H1 (cell line): ENCODE measurements at regions not wholly inside any gene's neighbourhood (a gene's known extent, or its start where the extent isn't known, plus 50 kb on each side); places are given as distances from the start of the nearest gene placed in this dataset.

Experiments used
- CTCF ChIA-PET: fragments of 300-600 bp; sonication (Branson Sonifier 250); formaldehyde crosslinking; loops from one replicate; lab custom pipeline; 2021; ENCODE audit not compliant: partially characterized antibody; lab: Charles Lee
- POLR2A ChIA-PET: fragments of 300-600 bp; sonication (Branson Sonifier 250); formaldehyde crosslinking; loops from one replicate; lab custom pipeline; 2021; ENCODE audit warnings: inconsistent platforms; ENCODE audit not compliant: partially characterized antibody; lab: Charles Lee
- DNase-seq, 2 experiments: peaks; one replicate each; pipeline versions ENCODE4 v3.0.0 to v3.0.0-alpha.2; 2010 to 2022; ENCODE audit warnings: low spot score in 2 of 2, low read depth in 1 of 2, mixed read lengths in 1 of 2
- FAIRE-seq: peaks from 2 replicates; lab custom pipeline; 2011; peaks lifted over from hg19 to GRCh38; lab: Jason Lieb, UNC
- H2AFZ ChIP-seq: 2 replicates; pipeline ENCODE4 v1.8.1; 2012; ENCODE audit warnings: low read length, inconsistent platforms
- H2AK5ac ChIP-seq: 2 replicates; pipeline ENCODE4 v1.6.1; 2013; ENCODE audit warnings: low read depth, low read length
- H2BK120ac ChIP-seq: replicated peaks from 2 replicates; pipeline ENCODE3; 2013; ENCODE audit warnings: low read depth, low read length, inconsistent platforms
- H2BK12ac ChIP-seq: 2 replicates; pipeline ENCODE4 v1.6.1; 2013; ENCODE audit warnings: low read depth, low read length
- H2BK15ac ChIP-seq: 2 replicates; pipeline ENCODE4 v1.6.1; 2013; ENCODE audit warnings: low read length
- H2BK20ac ChIP-seq: 2 replicates; pipeline ENCODE4 v1.6.1; 2013; ENCODE audit warnings: low read length
- H2BK5ac ChIP-seq: 2 replicates; pipeline ENCODE4 v1.6.1; 2013; ENCODE audit warnings: low read depth, low read length
- H3K14ac ChIP-seq: 2 replicates; pipeline ENCODE4 v1.6.1; 2013; ENCODE audit warnings: inconsistent platforms; ENCODE audit not compliant: insufficient read length
- H3K18ac ChIP-seq: 2 replicates; pipeline ENCODE4 v1.6.1; 2013; ENCODE audit warnings: low read length; ENCODE audit errors: extremely low read depth
- H3K23ac ChIP-seq: 2 replicates; pipeline ENCODE4 v1.6.1; 2013; ENCODE audit warnings: inconsistent platforms; ENCODE audit not compliant: insufficient read length
- H3K23me2 ChIP-seq: 2 replicates; pipeline ENCODE4 v1.6.1; 2013; ENCODE audit warnings: low read depth, low read length
- H3K27ac ChIP-seq: 2 replicates; pipeline ENCODE4 v1.6.1; 2011; ENCODE audit warnings: low read depth, low read length, inconsistent platforms
- H3K27me3 ChIP-seq, 4 experiments: replicated peaks in 1 of 4; 1 replicate in 1 of 4; 2 replicates in 3 of 4; pipeline versions ENCODE4 v1.6.1 to v1.8.1; 2011 to 2013; ENCODE audit warnings: low read length in 3 of 4, mild to moderate bottlenecking in 3 of 4, inconsistent platforms in 2 of 4, mixed read lengths in 2 of 4, moderate library complexity in 1 of 4; ENCODE audit not compliant: control insufficient read depth in 3 of 4, insufficient read depth in 3 of 4; ENCODE audit errors: extremely low read depth in 1 of 4
- H3K36me3 ChIP-seq, 4 experiments: 2 replicates each; pipeline versions ENCODE4 v1.6.1 to v1.8.1; 2011 to 2013; ENCODE audit warnings: mild to moderate bottlenecking in 4 of 4, low read length in 3 of 4, moderate library complexity in 2 of 4, control low read depth in 1 of 4, inconsistent platforms in 1 of 4; ENCODE audit not compliant: insufficient read depth in 4 of 4, control insufficient read depth in 2 of 4
- H3K4ac ChIP-seq: replicated peaks from 2 replicates; pipeline ENCODE3; 2013; ENCODE audit warnings: low read length, low read depth, mixed read lengths, inconsistent platforms; ENCODE audit not compliant: insufficient read length
- H3K4me1 ChIP-seq, 4 experiments: replicated peaks in 1 of 4; 1 replicate in 1 of 4; 2 replicates in 3 of 4; pipeline versions ENCODE4 v1.6.1 to v1.8.1; 2011 to 2013; ENCODE audit warnings: low read length in 3 of 4, inconsistent platforms in 2 of 4, mixed read lengths in 1 of 4; ENCODE audit not compliant: insufficient read depth in 4 of 4, control insufficient read depth in 3 of 4
- H3K4me2 ChIP-seq, 2 experiments: 2 replicates each; pipeline versions ENCODE4 v1.6.1 to v1.8.1; 2011 to 2013; ENCODE audit warnings: low read depth in 2 of 2, low read length in 2 of 2, control low read depth in 1 of 2, inconsistent platforms in 1 of 2, mild to moderate bottlenecking in 1 of 2; ENCODE audit not compliant: insufficient read depth in 1 of 2
- H3K4me3 ChIP-seq, 4 experiments: fragments of 200-600, 300-600 bp in 1 of 4; sonication (generic), shearing (Covaris generic), sonication (Bioruptor Twin) in 1 of 4; 2 replicates each; pipeline versions ENCODE4 v1.5.1 to v1.8.1; 2011 to 2016; ENCODE audit warnings: low read length in 4 of 4, low read depth in 3 of 4, control low read depth in 2 of 4, inconsistent platforms in 2 of 4, mild to moderate bottlenecking in 2 of 4, mixed read lengths in 1 of 4, moderate library complexity in 1 of 4; ENCODE audit not compliant: insufficient read depth in 2 of 4; ENCODE audit errors: extremely low read depth in 1 of 4
- H3K56ac ChIP-seq: replicated peaks from 2 replicates; pipeline ENCODE3; 2013; ENCODE audit warnings: low read depth, mild to moderate bottlenecking, mixed read lengths, low read length, inconsistent platforms; ENCODE audit not compliant: insufficient read length
- H3K79me1 ChIP-seq: 2 replicates; pipeline ENCODE4 v1.6.1; 2013; ENCODE audit warnings: low read depth, low read length, control low read depth
- H3K79me2 ChIP-seq, 2 experiments: 2 replicates each; pipeline versions ENCODE4 v1.6.1 to v1.8.1; 2012 to 2013; ENCODE audit warnings: low read length in 2 of 2, mild to moderate bottlenecking in 2 of 2, inconsistent platforms in 1 of 2; ENCODE audit not compliant: insufficient read depth in 2 of 2, control insufficient read depth in 1 of 2
- H3K9ac ChIP-seq, 4 experiments: replicated peaks in 1 of 4; 1 replicate in 1 of 4; 2 replicates in 3 of 4; pipeline versions ENCODE4 v1.6.1 to v1.8.1; 2011 to 2013; ENCODE audit warnings: low read depth in 3 of 4, low read length in 3 of 4, control low read depth in 2 of 4, mild to moderate bottlenecking in 2 of 4, moderate library complexity in 2 of 4, inconsistent platforms in 1 of 4; ENCODE audit errors: extremely low read depth in 1 of 4
- H3K9me3 ChIP-seq, 2 experiments: 2 replicates each; pipeline versions ENCODE4 v1.6.1 to v1.8.1; 2012 to 2013; ENCODE audit warnings: mild to moderate bottlenecking in 2 of 2, moderate library complexity in 2 of 2, control low read depth in 1 of 2, inconsistent platforms in 1 of 2, low read depth in 1 of 2, low read length in 1 of 2, mixed read lengths in 1 of 2; ENCODE audit not compliant: insufficient read depth in 2 of 2
- H4K20me1 ChIP-seq, 2 experiments: replicated peaks in 1 of 2; 2 replicates each; pipeline versions ENCODE3 to v1.8.1; 2011 to 2013; ENCODE audit warnings: inconsistent platforms in 2 of 2, low read length in 2 of 2, mild to moderate bottlenecking in 1 of 2; ENCODE audit not compliant: insufficient read depth in 2 of 2, control insufficient read depth in 1 of 2
- H4K5ac ChIP-seq: 2 replicates; pipeline ENCODE4 v1.6.1; 2013; ENCODE audit warnings: low read length, low read depth, mixed read lengths, inconsistent platforms; ENCODE audit not compliant: insufficient read length
- H4K8ac ChIP-seq: 2 replicates; pipeline ENCODE4 v1.8.0; 2013; ENCODE audit warnings: mild to moderate bottlenecking, moderate library complexity, low read length, inconsistent platforms; ENCODE audit not compliant: insufficient read depth; ENCODE audit errors: extremely low read depth
- H4K91ac ChIP-seq: replicated peaks from 2 replicates; pipeline ENCODE3; 2013; ENCODE audit warnings: low read length, mixed read lengths, inconsistent platforms; ENCODE audit not compliant: insufficient read length
- CEBPB ChIP-seq: IDR thresholded peaks from 2 replicates; pipeline ENCODE4 v1.6.1; 2012; ENCODE audit warnings: low read depth, low read length
- CHD2 ChIP-seq: IDR thresholded peaks from 2 replicates; pipeline ENCODE4 v1.6.1; 2012; ENCODE audit warnings: low read length, improper control_type of control experiment
- WGBS, 2 experiments: shearing (Covaris generic) in 1 of 2; methylation state at CpG; one replicate each; pipeline versions ENCODE4 v1.1.6 to v1.1.7; 2013 to 2015; ENCODE audit warnings: low lambda C conversion rate in 2 of 2, mixed read lengths in 2 of 2, inconsistent platforms in 1 of 2, low coverage in 1 of 2, missing lambda C conversion rate in 1 of 2; ENCODE audit not compliant: insufficient replicate concordance in 2 of 2, insufficient coverage in 1 of 2, insufficient read length in 1 of 2; ENCODE audit errors: extremely low coverage in 1 of 2, missing lambda C conversion rate in 1 of 2; 5-methylcytosine and 5-hydroxymethylcytosine counted together

- Histone ChIP-seq H3K79me1 (no peaks in the 10 kb centered on the region), H3K79me2 (no peaks in the 10 kb centered on the region), H3K23ac (no peak overlapping the region), H3K4me3 (no peak overlapping the region), H3K56ac (no peak overlapping the region), H3K4ac (no peak overlapping the region), H2BK120ac (no peak overlapping the region), H3K18ac (no peak overlapping the region), H3K4me1 (peaks cover 0 to 3% (median under 1%) of the 10 kb centered on the region in 4 experiments; a peak in 3 of 7 replicates), H3K36me3 (no peaks in the 10 kb centered on the region), H3K14ac (no peak overlapping the region), H2BK20ac (no peak overlapping the region), H3K23me2 (no peaks in the 10 kb centered on the region), H4K5ac (no peak overlapping the region), H2BK5ac (no peak overlapping the region), H2AK5ac (no peak overlapping the region), H4K20me1 (no peaks in the 10 kb centered on the region), H3K27me3 (no peaks in the 10 kb centered on the region; a peak in 1 of 7 replicates), H2BK15ac (no peak overlapping the region), H3K9ac (no peak overlapping the region), H2BK12ac (no peak overlapping the region; the same call in 1 of the 2 replicates), H3K4me2 (no peak overlapping the region), H4K8ac (no peak overlapping the region), H2AFZ (no peak overlapping the region; the same call in 1 of the 2 replicates), H3K27ac (no peak overlapping the region), H4K91ac (no peak overlapping the region), H3K9me3 (no peaks in the 10 kb centered on the region; a peak in 2 of 4 replicates)
- FAIRE-seq (no peak), DNase-seq (peak in 1 of 2 experiments; percentile 1)
- WGBS, 2 experiments: 63% methylated on average over 5 of the region's 5 CpGs; no CpG with 5 or more reads in 1 of the 2 experiments
- CTCF ChIA-PET: no interaction called here
- TF ChIP-seq CEBPB (peak; percentile 59; the same call in 1 of the 2 replicates), CHD2 (no peak)
- POLR2A ChIA-PET: interaction anchor here (1.8 kb wide), 1 partner anchor 85 kb away, joined by 5 read pairs; the partner anchor contains the start of gene KLF6
Measured at GRCh38 chr10:3699916-3700315, 85.1 kb downstream of the KLF6 start.
